ENCODE measurements at regions not wholly inside any gene's neighbourhood (a gene's known extent, or its start where the extent isn't known, plus 50 kb on each side); places are given as distances from the start of the nearest gene placed in this dataset.

GRCh38 chr1:69104894-69105293 is 462.8 kb upstream of the LRRC7 start:
- no peak for TF ChIP-seq CTCF (IDR thresholded peaks at IDR 0.05)
- no peak for TF ChIP-seq POLR2A (IDR thresholded peaks at IDR 0.05)
